ENCODE measurements at regions not wholly inside any gene's neighbourhood (a gene's known extent, or its start where the extent isn't known, plus 50 kb on each side); places are given as distances from the start of the nearest gene placed in this dataset.

- H3K4me3 ChIP-seq (replicated peaks; ENCODE audit: low read depth, low read length) = no peak overlapping the region
- TF ChIP-seq, protein P1, sequence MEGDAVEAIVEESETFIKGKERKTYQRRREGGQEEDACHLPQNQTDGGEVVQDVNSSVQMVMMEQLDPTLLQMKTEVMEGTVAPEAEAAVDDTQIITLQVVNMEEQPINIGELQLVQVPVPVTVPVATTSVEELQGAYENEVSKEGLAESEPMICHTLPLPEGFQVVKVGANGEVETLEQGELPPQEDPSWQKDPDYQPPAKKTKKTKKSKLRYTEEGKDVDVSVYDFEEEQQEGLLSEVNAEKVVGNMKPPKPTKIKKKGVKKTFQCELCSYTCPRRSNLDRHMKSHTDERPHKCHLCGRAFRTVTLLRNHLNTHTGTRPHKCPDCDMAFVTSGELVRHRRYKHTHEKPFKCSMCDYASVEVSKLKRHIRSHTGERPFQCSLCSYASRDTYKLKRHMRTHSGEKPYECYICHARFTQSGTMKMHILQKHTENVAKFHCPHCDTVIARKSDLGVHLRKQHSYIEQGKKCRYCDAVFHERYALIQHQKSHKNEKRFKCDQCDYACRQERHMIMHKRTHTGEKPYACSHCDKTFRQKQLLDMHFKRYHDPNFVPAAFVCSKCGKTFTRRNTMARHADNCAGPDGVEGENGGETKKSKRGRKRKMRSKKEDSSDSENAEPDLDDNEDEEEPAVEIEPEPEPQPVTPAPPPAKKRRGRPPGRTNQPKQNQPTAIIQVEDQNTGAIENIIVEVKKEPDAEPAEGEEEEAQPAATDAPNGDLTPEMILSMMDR (IDR thresholded peaks at IDR 0.05; ENCODE audit: low read depth, low read length, missing control alignments) = no peak
- no peak for DNase-seq (ENCODE audit: extremely low read depth, low read depth)
Measured at GRCh38 chr12:73235387-73235786, 963.2 kb downstream of the TRHDE start.

GRCh38 chr12:73240110-73240509 lies 967.9 kb downstream of the TRHDE start:
- no peak overlapping the region for H3K4me3 ChIP-seq (replicated peaks; ENCODE audit: low read depth, low read length)
- no peak for DNase-seq (ENCODE audit: extremely low read depth, low read depth)
- TF ChIP-seq, protein P1 (IDR thresholded peaks at IDR 0.05; ENCODE audit: low read depth, low read length, missing control alignments) = no peak

- TF ChIP-seq, protein P1 (IDR thresholded peaks at IDR 0.05; ENCODE audit: low read depth, low read length, missing control alignments) = no peak
- DNase-seq (ENCODE audit: extremely low read depth, low read depth) = no peak
- H3K4me3 ChIP-seq (replicated peaks; ENCODE audit: low read depth, low read length) = no peak overlapping the region
Measured at GRCh38 chr12:73262788-73263381, 990.7 kb downstream of the TRHDE start.

GRCh38 chr12:73266206-73266605 lies 994.0 kb downstream of the TRHDE start:
- DNase-seq (ENCODE audit: extremely low read depth, low read depth) = no peak
- H3K4me3 ChIP-seq (replicated peaks; ENCODE audit: low read depth, low read length) = no peak overlapping the region
- TF ChIP-seq, protein P1 (IDR thresholded peaks at IDR 0.05; ENCODE audit: low read depth, low read length, missing control alignments) = no peak

GRCh38 chr12:73274976-73275375 lies 1002.8 kb downstream of the TRHDE start:
- no peak overlapping the region for H3K4me3 ChIP-seq (replicated peaks; ENCODE audit: low read depth, low read length)
- TF ChIP-seq, protein P1 (IDR thresholded peaks at IDR 0.05; ENCODE audit: low read depth, low read length, missing control alignments) = no peak
- no peak for DNase-seq (ENCODE audit: extremely low read depth, low read depth)

- TF ChIP-seq, protein P1 (IDR thresholded peaks at IDR 0.05; ENCODE audit: low read depth, low read length, missing control alignments) = no peak
- H3K4me3 ChIP-seq (replicated peaks; ENCODE audit: low read depth, low read length) = no peak overlapping the region
- DNase-seq (ENCODE audit: extremely low read depth, low read depth) = no peak
Measured at GRCh38 chr12:73277971-73278370, 1005.8 kb downstream of the TRHDE start.

DNA sequence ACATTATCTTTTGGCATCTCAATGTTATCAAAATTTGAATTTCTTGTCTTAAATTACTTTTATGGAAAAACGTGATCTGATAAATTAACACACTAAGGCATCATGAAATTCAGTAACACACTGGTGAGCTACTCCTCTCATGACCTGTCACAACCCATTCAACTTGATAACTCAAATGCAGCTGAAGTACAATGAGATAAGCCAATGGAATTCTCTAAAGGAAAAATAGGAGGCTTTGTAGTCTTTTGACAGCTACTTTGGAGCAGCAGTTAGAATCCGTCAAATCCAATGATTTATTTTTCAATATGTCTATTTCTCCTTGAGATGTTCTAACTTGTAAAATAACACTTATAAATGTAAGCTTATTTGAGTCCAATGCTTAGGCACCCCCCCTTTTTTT lies 1029.4 kb downstream of the TRHDE start:
- no peak overlapping the region for H3K4me3 ChIP-seq (replicated peaks; ENCODE audit: low read depth, low read length)
- no peak for DNase-seq (ENCODE audit: extremely low read depth, low read depth)
- TF ChIP-seq, protein P1 (IDR thresholded peaks at IDR 0.05; ENCODE audit: low read depth, low read length, missing control alignments) = no peak

Measured in HFF-Myc (cell line).